RWPE2 (cell line): ENCODE measurements at regions not wholly inside any gene's neighbourhood (a gene's known extent, or its start where the extent isn't known, plus 50 kb on each side); places are given as distances from the start of the nearest gene placed in this dataset.

Experiments
- ATAC-seq: fragments of 200-7000 bp; cut with Tn5 transposase; 3 replicates; pipeline ENCODE4 v1.9.1; 2021; ENCODE audit warnings: low read depth
- DNase-seq: peaks from one replicate; pipeline ENCODE4 v3.0.0-alpha.2; 2020; ENCODE audit warnings: low spot score
- H3K27ac ChIP-seq: fragments of 450-650 bp; 2 replicates; pipeline ENCODE4 v1.5.1; 2017; ENCODE audit warnings: mild to moderate bottlenecking; ENCODE audit not compliant: poor library complexity, severe bottlenecking
- H3K27me3 ChIP-seq: fragments of 250-450 bp; sonication (Bioruptor Pico); 2 replicates; pipeline ENCODE4 v1.5.1; 2021; ENCODE audit warnings: mild to moderate bottlenecking, moderate library complexity; ENCODE audit not compliant: insufficient read depth, poor library complexity, severe bottlenecking
- H3K36me3 ChIP-seq: fragments of 250-450 bp; sonication (Bioruptor Pico); 2 replicates; pipeline ENCODE4 v1.5.1; 2020; ENCODE audit warnings: low read depth, mild to moderate bottlenecking, moderate library complexity
- H3K4me1 ChIP-seq: fragments of 250-450 bp; sonication (Bioruptor Pico); 2 replicates; pipeline ENCODE4 v1.5.1; 2021; ENCODE audit warnings: mild to moderate bottlenecking, moderate library complexity; ENCODE audit not compliant: insufficient read depth, poor library complexity, severe bottlenecking
- H3K4me3 ChIP-seq: fragments of 250-450 bp; sonication (Bioruptor Pico); 2 replicates; pipeline ENCODE4 v1.5.1; 2021; ENCODE audit warnings: mild to moderate bottlenecking, moderate library complexity; ENCODE audit not compliant: severe bottlenecking
- H3K9me3 ChIP-seq: fragments of 250-450 bp; sonication (Bioruptor Pico); 2 replicates; pipeline ENCODE4 v1.5.1; 2021; ENCODE audit warnings: mild to moderate bottlenecking, moderate library complexity; ENCODE audit not compliant: severe bottlenecking
- TF ChIP-seq, protein P1 (sequence below): fragments of 450-650 bp; IDR thresholded peaks from one replicate; pipeline ENCODE4 v1.5.1; 2017; ENCODE audit warnings: mild to moderate bottlenecking, moderate library complexity; ENCODE audit not compliant: poor library complexity, severe bottlenecking

DNA sequence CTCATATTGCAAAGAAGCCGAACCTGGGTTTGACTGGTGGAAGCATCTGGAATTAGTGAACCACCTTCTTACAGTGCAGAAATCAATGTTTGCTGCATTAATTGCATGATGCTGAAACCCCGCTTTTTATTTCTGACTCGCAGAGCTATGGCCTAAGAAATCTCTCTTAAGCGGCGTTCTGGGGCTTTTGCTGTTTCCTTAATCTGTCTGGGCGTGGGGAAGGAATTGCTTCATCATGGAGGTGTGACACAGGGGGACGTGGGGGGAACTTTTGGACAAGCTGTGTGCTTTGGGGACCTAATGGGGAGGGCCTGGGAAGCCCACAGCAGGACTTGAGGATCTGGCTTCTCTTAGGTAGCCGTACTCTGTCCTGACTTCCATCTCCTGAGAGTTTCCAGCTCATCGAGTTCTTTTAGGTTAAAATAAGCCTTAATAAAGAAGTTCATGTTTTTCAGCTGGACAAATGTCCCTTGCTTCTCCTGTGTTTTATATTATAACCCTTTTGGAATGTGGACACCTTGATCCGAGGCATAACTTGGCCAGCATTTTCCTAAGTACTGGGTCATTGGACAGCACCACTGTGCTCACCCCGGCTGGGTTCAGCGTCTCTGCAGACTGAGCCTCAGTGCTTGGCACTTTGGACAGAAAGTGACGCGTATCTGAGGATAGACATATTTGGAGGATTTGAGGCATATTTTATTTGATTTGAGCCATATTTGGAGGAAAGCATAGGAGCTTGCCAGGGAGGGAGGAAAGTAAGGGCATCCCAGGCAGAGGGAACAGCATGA is 192.1 kb upstream of the MYL2 start:
- Histone ChIP-seq H3K4me3 (no peak overlapping the region), H3K9me3 (no peaks in the 10 kb centered on the region), H3K4me1 (no peaks in the 10 kb centered on the region), H3K27me3 (no peaks in the 10 kb centered on the region), H3K27ac (no peak overlapping the region), H3K36me3 (no peaks in the 10 kb centered on the region)
- DNase-seq (no peak), ATAC-seq (no peak)
- TF ChIP-seq, protein P1, sequence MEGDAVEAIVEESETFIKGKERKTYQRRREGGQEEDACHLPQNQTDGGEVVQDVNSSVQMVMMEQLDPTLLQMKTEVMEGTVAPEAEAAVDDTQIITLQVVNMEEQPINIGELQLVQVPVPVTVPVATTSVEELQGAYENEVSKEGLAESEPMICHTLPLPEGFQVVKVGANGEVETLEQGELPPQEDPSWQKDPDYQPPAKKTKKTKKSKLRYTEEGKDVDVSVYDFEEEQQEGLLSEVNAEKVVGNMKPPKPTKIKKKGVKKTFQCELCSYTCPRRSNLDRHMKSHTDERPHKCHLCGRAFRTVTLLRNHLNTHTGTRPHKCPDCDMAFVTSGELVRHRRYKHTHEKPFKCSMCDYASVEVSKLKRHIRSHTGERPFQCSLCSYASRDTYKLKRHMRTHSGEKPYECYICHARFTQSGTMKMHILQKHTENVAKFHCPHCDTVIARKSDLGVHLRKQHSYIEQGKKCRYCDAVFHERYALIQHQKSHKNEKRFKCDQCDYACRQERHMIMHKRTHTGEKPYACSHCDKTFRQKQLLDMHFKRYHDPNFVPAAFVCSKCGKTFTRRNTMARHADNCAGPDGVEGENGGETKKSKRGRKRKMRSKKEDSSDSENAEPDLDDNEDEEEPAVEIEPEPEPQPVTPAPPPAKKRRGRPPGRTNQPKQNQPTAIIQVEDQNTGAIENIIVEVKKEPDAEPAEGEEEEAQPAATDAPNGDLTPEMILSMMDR: no peak

DNA sequence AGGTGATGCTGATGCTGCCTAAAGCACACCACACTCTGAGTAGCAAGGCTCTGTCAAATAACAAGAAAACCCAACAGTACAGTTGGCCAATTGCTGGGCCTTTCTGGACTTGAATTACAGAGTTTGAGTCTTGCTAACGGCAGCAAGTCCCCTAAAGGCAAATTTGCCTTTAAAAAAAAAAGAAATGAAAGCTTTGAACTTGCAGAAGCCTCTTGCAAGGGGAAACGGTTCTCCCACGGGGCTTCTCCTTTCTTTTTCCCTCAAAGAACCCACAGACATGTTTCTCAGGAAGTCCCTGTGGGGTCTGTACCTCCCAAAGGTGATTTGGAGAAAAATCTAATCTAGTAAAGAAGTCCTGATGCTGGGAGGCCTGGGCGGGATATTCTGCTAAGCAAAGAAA is 191.3 kb upstream of the MYL2 start:
- ATAC-seq (no peak), DNase-seq (no peak)
- TF ChIP-seq, protein P1: no peak
- H3K27ac ChIP-seq: no peak overlapping the region
- H3K27me3 ChIP-seq: no peaks in the 10 kb centered on the region
- H3K4me3 ChIP-seq: no peak overlapping the region
- H3K4me1 ChIP-seq: no peaks in the 10 kb centered on the region
- no peaks in the 10 kb centered on the region for H3K36me3 ChIP-seq
- H3K9me3 ChIP-seq: no peaks in the 10 kb centered on the region

DNA sequence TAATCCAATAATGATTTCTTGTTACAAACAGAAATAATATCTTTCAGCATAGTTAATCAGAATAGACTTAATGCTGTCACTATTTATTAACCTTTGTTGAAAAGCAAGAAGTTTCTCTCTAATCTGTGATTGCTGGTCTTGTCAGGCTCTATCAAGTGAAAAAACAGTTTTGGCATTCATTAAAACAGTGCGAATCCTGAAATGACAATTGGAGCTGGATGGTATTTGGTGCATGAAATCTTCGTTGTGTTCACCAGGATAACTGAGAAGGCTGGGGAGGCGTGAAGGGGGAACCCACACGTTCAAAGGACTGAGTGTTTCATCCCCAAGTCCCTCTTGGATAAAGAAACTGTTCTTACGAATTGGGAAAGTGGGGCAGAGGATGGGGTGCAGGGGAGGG is 190.2 kb upstream of the MYL2 start:
- no peaks in the 10 kb centered on the region for H3K4me1 ChIP-seq
- DNase-seq (no peak), ATAC-seq (no peak)
- no peaks in the 10 kb centered on the region for H3K9me3 ChIP-seq
- no peaks in the 10 kb centered on the region for H3K36me3 ChIP-seq
- no peak overlapping the region for H3K4me3 ChIP-seq
- TF ChIP-seq, protein P1: no peak
- H3K27ac ChIP-seq: no peak overlapping the region
- H3K27me3 ChIP-seq: no peaks in the 10 kb centered on the region

DNA sequence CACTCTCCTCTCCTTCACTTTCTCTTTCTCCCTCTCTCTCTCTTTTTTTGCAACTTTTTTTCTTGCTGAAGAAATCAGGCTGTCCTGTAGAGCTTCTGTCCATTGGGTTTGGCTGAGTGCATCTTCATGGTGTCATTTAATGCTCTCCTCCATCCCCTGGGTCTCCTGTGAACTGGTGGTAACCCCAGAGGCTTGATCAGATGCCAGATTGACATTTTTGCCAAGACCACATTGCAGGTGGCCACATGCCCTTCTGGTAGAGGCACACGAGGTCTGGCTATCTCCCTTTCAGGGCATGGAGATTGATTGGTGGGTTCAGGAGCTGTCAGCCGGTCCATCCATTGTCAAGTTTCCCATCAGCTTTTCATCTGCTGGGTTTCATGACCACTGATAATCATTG is 188.3 kb upstream of the MYL2 start:
- Histone ChIP-seq H3K27me3 (no peaks in the 10 kb centered on the region), H3K27ac (no peak overlapping the region), H3K4me3 (no peak overlapping the region), H3K9me3 (no peaks in the 10 kb centered on the region), H3K4me1 (no peaks in the 10 kb centered on the region), H3K36me3 (no peaks in the 10 kb centered on the region)
- ATAC-seq (no peak), DNase-seq (no peak)
- TF ChIP-seq, protein P1: no peak
